HG02642 (cell line): ENCODE measurements at regions not wholly inside any gene's neighbourhood (a gene's known extent, or its start where the extent isn't known, plus 50 kb on each side); places are given as distances from the start of the nearest gene placed in this dataset.
A peak's percentile ranks its signal among the peaks of the same experiment; 100 is the strongest.

Experiments used
- ATAC-seq: cut with Tn5 transposase; IDR thresholded peaks from one replicate; pipeline ENCODE4 v1.9.1; 2021; ENCODE audit warnings: mild to moderate bottlenecking; ENCODE audit not compliant: unreplicated experiment, poor library complexity

GRCh38 chr2:41879235-41879916, 168.4 kb upstream of the PKDCC start:
- no peak for ATAC-seq

GRCh38 chr2:41880561-41881243, 167.1 kb upstream of the PKDCC start:
- ATAC-seq, result no peak

- ATAC-seq, result no peak
These were observed 166.6 kb upstream of the PKDCC start for GRCh38 chr2:41881249-41881648.

- ATAC-seq, result no peak
These were observed 163.1 kb upstream of the PKDCC start for GRCh38 chr2:41884718-41885117.

GRCh38 chr2:41886145-41886664, 161.6 kb upstream of the PKDCC start:
- no peak for ATAC-seq

DNA sequence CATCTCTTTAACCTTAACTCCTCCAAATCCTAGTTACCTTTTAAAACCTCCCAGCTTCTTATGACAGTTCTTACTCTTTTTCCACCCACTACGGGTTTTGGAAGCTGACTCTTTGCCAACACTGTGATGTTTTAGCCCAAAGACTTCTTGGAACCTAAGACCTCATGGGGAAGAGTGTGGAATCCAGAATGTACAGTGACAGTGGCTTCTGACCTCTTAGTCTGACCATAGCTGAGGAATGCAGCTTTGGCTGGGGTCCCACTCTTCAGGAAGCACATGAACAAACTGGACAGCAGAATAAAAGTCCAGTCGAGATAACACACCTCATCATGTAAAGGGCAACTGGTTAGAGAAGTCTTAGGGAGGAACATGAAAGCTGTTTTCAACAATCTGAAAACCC, 161.1 kb upstream of the PKDCC start:
- no peak for ATAC-seq

- no peak for ATAC-seq
These were observed 157.5 kb upstream of the PKDCC start for GRCh38 chr2:41890341-41890740.

DNA sequence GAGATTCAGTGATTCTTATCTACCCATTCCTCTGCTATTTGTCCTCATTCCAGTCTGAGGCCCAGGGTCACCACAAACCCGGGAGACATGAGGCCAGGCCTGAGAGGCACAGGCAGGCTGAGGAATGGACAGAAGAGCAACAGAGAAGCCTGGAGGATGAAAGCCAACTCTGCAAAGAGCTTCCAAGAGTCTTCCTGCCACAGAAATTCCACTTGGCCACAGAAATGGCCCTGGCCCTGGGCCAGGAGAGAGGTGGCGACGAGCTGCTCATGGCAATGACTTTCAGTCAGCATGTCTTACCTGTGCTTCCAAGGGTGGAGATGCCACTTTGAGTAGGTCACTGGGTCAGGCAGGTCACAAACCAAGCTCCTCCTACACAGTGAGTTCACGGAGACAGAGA, 155.3 kb upstream of the PKDCC start:
- no peak for ATAC-seq

DNA sequence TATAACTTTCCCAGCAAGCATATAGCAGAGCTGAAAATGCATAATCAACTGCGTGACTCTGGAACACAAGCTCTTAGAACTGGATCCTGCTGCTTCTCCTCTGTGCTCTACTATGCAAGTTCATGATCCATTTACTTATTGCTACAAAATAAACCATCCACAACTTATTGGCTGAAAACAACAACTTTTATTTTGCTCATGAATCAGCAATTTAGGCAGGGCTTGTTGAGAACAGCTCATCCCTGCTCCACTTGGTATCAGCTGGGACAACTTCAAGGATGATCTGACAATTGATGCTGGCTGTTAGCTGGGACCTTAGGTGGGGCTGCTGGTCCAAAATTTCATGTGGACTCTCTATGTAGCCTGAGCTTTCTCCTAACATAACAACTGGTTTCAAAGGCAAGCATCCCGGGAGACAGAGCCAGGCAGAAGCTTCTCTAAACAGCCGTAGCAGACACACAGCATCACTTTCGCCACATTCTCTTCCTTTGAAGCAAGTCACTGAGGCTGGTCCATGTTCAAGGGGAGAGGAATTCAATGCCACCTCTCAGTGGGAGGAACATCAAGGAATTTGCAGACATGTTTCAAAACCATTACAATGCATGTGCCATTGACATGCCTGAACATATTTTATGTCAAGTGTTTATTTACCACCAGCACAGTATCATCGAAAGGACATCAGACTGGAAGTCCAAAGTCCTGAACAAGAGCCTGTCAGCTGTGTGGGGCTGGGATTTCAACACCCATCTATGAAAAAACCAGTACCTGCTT, 153.1 kb upstream of the PKDCC start:
- ATAC-seq, result no peak

DNA sequence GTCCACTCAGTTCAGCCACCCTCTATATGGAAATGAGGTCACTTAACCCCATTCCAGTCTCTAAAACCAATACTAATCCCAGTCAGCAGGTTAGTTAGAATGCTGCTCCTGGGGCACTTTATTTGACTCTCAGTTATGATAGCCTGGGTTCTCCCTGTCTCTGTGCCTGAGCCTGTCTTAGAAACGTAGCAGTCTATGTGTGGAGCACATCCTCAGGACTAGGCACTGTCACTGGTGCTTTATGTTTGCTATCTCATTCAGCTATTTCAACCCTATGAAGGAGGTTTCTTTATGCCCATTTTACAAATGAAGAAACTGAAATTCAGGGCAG, 152.5 kb upstream of the PKDCC start:
- ATAC-seq, result no peak

DNA sequence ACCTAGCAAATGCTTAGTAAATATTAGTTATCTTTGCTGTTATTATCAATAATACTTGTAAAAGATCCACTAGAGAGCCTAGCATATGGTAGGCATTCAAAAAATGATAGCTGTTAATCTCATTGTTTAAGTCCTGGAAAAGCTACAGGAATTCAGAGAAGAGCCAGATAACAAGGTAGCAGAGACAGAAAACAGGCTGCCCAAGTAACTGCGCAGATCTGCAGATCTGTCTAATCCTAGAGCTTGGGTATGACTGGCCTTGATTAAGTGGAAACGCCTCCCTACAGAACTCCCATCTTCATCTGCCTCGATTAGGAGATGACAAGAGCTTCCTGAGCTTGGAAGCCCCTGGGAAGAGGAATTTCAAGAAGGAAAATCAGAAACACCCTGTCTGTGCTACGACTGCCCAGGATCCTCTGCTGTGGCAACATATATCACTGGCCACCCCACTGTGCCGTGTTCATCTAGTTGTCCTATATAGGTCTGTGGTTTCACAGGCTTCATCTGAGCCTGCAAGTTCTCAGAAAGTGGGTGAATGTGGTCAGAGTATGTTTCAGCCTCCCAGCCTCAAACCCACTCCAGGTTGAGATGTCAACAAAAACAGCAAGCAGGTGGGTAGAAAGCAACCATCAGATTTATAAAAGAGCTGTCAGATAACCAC, 151.5 kb upstream of the PKDCC start:
- ATAC-seq, result peak; percentile 76

- ATAC-seq, result no peak
These were observed 148.6 kb upstream of the PKDCC start for GRCh38 chr2:41899189-41899588.

DNA sequence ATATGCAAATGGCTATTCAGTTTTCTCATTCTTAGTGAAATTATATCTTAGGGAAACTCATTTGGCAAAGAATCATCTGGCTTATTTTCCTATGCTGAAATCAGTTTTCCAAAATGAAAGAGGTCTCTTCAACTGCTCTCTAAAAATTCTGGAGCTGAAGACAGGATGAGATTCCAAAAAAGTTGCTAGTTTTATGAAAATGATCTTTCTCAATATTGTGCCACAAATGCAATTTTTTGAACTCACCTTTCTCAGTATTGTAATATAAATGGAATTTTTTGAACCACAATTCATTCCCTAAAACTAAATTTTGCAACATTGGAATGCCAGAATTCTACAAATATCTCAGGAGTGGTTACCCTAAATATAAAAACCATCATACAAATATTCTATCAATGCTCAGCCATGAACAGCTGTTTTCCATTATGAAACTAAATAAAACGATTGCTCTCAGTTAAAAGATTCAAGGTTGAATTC, 147.7 kb upstream of the PKDCC start:
- no peak for ATAC-seq

GRCh38 chr2:41902897-41903296, 144.9 kb upstream of the PKDCC start:
- ATAC-seq, result no peak

DNA sequence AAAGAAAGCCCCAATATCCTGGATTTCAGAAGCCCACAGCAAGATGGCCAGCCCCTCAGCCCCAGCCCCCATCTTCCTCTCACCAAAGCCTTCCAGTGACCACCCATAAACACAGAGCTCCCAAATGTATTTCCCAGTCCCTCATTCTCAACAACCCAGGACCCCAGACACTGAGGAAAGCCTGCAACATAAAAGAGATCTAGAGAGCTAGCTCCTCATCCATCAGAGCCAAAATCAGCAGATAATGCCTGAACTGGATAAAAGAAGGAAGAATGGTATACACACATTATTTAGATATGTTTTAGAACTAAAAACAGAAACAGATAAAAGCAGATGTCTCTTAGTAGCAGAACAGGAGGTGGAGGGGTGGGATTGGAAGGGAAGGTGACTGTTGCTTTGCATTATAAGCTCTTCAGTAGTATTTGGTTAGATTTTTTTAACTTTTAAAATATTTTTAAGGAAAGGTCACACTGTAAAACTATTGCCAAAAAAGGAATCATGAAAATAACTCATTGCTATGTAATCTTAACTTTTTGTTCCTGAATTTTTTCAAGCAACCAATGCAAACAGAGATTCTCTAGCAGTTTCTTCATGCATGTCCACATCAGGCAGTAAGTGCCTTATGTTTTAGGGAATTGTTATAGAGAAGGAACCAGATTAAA, 144.2 kb upstream of the PKDCC start:
- ATAC-seq, result no peak

GRCh38 chr2:41904459-41904858, 143.4 kb upstream of the PKDCC start:
- no peak for ATAC-seq

GRCh38 chr2:41905597-41906337, 142.1 kb upstream of the PKDCC start:
- no peak for ATAC-seq

DNA sequence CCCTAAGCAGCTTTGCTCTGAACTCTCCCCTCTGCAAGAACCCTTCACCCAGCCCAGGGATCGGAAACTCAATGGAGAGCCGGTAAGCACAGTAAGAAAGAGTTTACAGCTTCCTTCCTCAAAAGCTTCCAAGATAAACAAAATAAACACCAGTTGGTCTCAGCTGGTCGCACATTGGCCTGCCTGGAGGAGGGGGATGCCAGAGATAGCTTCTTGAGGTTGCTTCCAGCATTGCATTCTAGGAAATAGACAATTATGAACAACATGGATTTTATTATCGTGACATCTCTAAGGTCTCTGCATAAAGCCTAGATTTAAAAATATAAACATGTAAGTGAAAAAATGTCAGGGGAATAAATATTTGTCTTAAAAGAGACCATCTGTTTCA, 141.5 kb upstream of the PKDCC start:
- ATAC-seq, result no peak

- ATAC-seq, result no peak
These were observed 140.7 kb upstream of the PKDCC start for GRCh38 chr2:41907141-41907540.
